Heart right ventricle (tissue), 16 donors: ENCODE measurements at regions not wholly inside any gene's neighbourhood (a gene's known extent, or its start where the extent isn't known, plus 50 kb on each side); places are given as distances from the start of the nearest gene placed in this dataset.

Experiments
- ATAC-seq, 8 donors: fragments of 200-7000 bp; cut with Tn5 transposase; one replicate each; pipeline ENCODE4 v1.9.1; 2020; ENCODE audit warnings: mild to moderate bottlenecking in 8 of 8, moderate library complexity in 8 of 8, moderate number of reproducible peaks in 1 of 8
- DNase-seq, 2 donors: peaks; one replicate each; pipeline ENCODE4 v3.0.0-alpha.2; 2020
- H3K27ac ChIP-seq, 10 donors: fragments of 200-600 bp; sonication (generic) in 2 of 10; one replicate each; pipeline versions ENCODE4 v1.5.0 to v1.8.0; 2020 to 2022; ENCODE audit warnings: mild to moderate bottlenecking in 3 of 10
- H3K27me3 ChIP-seq, 7 donors: fragments of 200-600 bp; one replicate each; pipeline ENCODE4 v1.8.0; 2021 to 2022; ENCODE audit warnings: mild to moderate bottlenecking in 2 of 7
- H3K36me3 ChIP-seq, 9 donors: fragments of 200-600 bp; sonication (generic) in 1 of 9; one replicate each; pipeline versions ENCODE4 v1.5.0 to v1.8.0; 2020 to 2022; ENCODE audit warnings: mild to moderate bottlenecking in 2 of 9
- H3K4me1 ChIP-seq, 9 donors: fragments of 200-600 bp; sonication (generic) in 1 of 9; one replicate each; pipeline versions ENCODE4 v1.5.0 to v1.8.0; 2020 to 2022; ENCODE audit warnings: mild to moderate bottlenecking in 4 of 9
- H3K4me3 ChIP-seq, 10 donors: fragments of 200-600 bp; sonication (generic) in 2 of 10; one replicate each; pipeline versions ENCODE4 v1.5.0 to v1.8.0; 2020 to 2022; ENCODE audit warnings: mild to moderate bottlenecking in 7 of 10, moderate library complexity in 2 of 10
- H3K9me3 ChIP-seq, 11 donors: fragments of 200-600 bp in 10 of 11; sonication (generic) in 2 of 11; one replicate each; pipeline versions ENCODE4 v1.5.0 to v1.8.0; 2013 to 2022; ENCODE audit warnings: mild to moderate bottlenecking in 2 of 11, control low read depth in 1 of 11, moderate library complexity in 1 of 11
- CTCF ChIP-seq, 9 donors: fragments of 200-600 bp; sonication (generic) in 2 of 9; IDR thresholded peaks; one replicate each; pipeline versions ENCODE4 v1.5.0 to v1.8.0; 2021 to 2022; ENCODE audit warnings: antibody characterized with exemption in 9 of 9, mild to moderate bottlenecking in 5 of 9, moderate library complexity in 1 of 9
- WGBS, 2 donors: extraction: QIAGEN DNeasy Blood & Tissue Kit; methylation state at CpG; one replicate each; pipeline ENCODE4 v1.1.7; 2013; ENCODE audit warnings: inconsistent platforms in 1 of 2; 5-methylcytosine and 5-hydroxymethylcytosine counted together
- intact Hi-C, 10 donors: fragments of 100-400 bp; cut with DNase I; formaldehyde crosslinking; loops; one replicate each; pipeline versions ENCODE4 v1.11.1 to v1.14.2; 2022
- donor health status: Arrhythmogenic right ventricular cardiomyopathy.
- donor health status: ischemic (EF 13 %, LVEDD 7.1; RV severe dilation, severe dysfunction).
- donor health status: healthy with polysubstance abuse.
- donor health status: DM: no; HTN: yes; CAD: no.
- donor health status: DM: no; HTN: no; CAD: no.
- donor health status: ischemic (EF 25% LVEDD 6.9; RV normal size, moderate dysfunction).
- donor health status: ischemic (EF 25% LVEDD 5.7; RV mildly dilated, moderate dysfunction).
- donor health status: healthy.
- donor health status: DM: yes; HTN: yes; CAD: no.
- donor health status: Ischemic cardiomyopathy.
- donor health status: ischemic (EF 35%, LVEDD 5.7; RV mildly dilated, moderate dysfunction).
- donor health status: nonischemic (EF 11% LVEDD 7.7; RV severe dilation, severe dysfunction).
- donor health status: DM: yes; HTN: yes; CAD: no.
- donor health status: PGD.
- donor health status: ischemic (EF 29% LVEDD 5.4; RV normal size, mild dysfunction).
- donor health status: nonischemic (EF 23%, LVEDD 6.1; RV moderate dilation, normal function).

DNA sequence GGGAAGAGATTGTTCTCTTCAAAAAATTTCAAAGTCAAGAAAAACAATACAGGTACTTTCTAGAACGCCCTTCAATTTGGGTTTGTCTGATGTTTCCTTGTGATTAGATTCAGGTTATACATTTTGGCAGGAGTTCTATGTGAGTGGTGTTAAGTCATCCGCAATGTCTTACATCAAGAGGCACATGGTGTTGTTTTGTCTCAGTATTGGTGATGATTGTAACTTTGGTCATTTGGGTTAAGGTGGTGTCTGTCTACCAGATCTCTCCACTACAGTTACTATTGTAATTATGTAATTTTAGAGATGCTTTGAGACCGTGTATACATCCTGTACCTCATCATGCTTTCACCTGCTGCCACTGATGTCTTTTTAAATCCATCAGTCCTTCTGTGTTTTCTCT is 60.3 kb downstream of the TET3 start:
- 92 to 93% methylated on average over 3 of the region's 3 CpGs for WGBS, 2 donors
- no peak for ATAC-seq
- no peak for TF ChIP-seq CTCF (IDR thresholded peaks at IDR 0.05)
- no peak overlapping the region for H3K27ac ChIP-seq
- intact Hi-C loops = no loop called here
- no peak for DNase-seq
- no peak overlapping the region for H3K4me3 ChIP-seq
- H3K4me1 ChIP-seq = peaks cover 0 to 28% (median 0%) of the 10 kb centered on the region in 9 donors
- no peaks in the 10 kb centered on the region for H3K27me3 ChIP-seq
- H3K36me3 ChIP-seq = peaks cover 0 to 40% (median 0%) of the 10 kb centered on the region in 9 donors
- no peaks in the 10 kb centered on the region for H3K9me3 ChIP-seq

DNA sequence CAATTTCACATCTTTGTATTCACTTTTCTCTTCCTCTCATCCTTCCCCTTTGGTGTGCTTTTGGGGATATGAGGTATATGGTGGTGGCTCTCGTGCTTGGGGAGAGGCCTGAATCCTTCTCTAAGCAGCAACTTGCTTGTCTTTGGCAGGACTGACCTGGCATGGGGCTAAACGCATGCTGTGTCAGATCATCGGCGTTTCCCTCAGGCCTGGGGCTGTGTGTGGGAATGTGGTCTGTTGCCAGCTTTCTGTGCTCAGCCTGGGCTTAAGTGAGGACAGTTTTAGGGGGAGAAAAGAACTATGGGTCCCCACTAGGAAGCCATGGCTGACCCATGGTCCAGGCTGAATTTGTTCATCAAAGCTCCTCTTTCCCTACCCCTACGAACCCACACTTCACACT is 60.7 kb downstream of the TET3 start:
- peaks cover 0 to 23% (median 0%) of the 10 kb centered on the region in 9 donors for H3K4me1 ChIP-seq
- WGBS, 2 donors = 49 to 52% methylated on average over 5 of the region's 5 CpGs
- no peak overlapping the region for H3K4me3 ChIP-seq
- DNase-seq = no peak
- peak in 3 of 8 donors; percentile 16 to 29 (median 28) for ATAC-seq
- intact Hi-C loops = no loop called here
- no peaks in the 10 kb centered on the region for H3K9me3 ChIP-seq
- peaks cover 0 to 40% (median 0%) of the 10 kb centered on the region in 9 donors for H3K36me3 ChIP-seq
- H3K27ac ChIP-seq = no peak overlapping the region
- no peak for TF ChIP-seq CTCF (IDR thresholded peaks at IDR 0.05)
- no peaks in the 10 kb centered on the region for H3K27me3 ChIP-seq

DNA sequence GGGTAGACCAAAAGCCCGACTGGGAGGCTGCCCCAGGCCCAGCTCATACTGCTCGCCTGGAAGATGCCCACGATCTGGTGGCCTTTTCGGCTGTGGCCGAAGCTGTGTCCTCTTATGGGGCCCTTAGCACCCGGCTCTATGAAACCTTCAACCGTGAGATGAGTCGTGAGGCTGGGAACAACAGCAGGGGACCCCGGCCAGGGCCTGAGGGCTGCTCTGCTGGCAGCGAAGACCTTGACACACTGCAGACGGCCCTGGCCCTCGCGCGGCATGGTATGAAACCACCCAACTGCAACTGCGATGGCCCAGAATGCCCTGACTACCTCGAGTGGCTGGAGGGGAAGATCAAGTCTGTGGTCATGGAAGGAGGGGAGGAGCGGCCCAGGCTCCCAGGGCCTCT is 61.7 kb downstream of the TET3 start:
- peak in 1 of 8 donors; percentile 11 for ATAC-seq
- no peak for TF ChIP-seq CTCF (IDR thresholded peaks at IDR 0.05)
- WGBS, 2 donors = 94 to 97% methylated on average over 17 of the region's 17 CpGs
- H3K27me3 ChIP-seq = no peaks in the 10 kb centered on the region
- no peak overlapping the region for H3K4me3 ChIP-seq
- peaks cover 0 to 40% (median 0%) of the 10 kb centered on the region in 9 donors for H3K36me3 ChIP-seq
- no peaks in the 10 kb centered on the region for H3K9me3 ChIP-seq
- no peak for DNase-seq
- peaks cover 0 to 13% (median 0%) of the 10 kb centered on the region in 9 donors for H3K4me1 ChIP-seq
- no peak overlapping the region for H3K27ac ChIP-seq
- intact Hi-C loops = no loop called here

DNA sequence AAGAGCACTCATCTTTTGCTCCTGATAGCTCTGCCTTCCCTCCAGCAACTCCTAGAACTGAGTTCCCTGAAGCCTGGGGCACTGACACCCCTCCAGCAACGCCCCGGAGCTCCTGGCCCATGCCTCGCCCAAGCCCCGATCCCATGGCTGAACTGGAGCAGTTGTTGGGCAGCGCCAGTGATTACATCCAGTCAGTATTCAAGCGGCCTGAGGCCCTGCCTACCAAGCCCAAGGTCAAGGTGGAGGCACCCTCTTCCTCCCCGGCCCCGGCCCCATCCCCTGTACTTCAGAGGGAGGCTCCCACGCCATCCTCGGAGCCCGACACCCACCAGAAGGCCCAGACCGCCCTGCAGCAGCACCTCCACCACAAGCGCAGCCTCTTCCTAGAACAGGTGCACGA is 62.4 kb downstream of the TET3 start:
- DNase-seq = no peak
- H3K27ac ChIP-seq = no peak overlapping the region
- peaks cover 0 to 40% (median 0%) of the 10 kb centered on the region in 9 donors for H3K36me3 ChIP-seq
- 97% methylated on average over 14 of the region's 14 CpGs for WGBS, 2 donors
- H3K27me3 ChIP-seq = no peaks in the 10 kb centered on the region
- no peak for TF ChIP-seq CTCF (IDR thresholded peaks at IDR 0.05)
- no peak for ATAC-seq
- H3K4me1 ChIP-seq = peaks cover 0 to 11% (median 0%) of the 10 kb centered on the region in 9 donors
- H3K9me3 ChIP-seq = no peaks in the 10 kb centered on the region
- intact Hi-C loops = no loop called here
- no peak overlapping the region for H3K4me3 ChIP-seq
